ENCODE measurements at regions not wholly inside any gene's neighbourhood (a gene's known extent, or its start where the extent isn't known, plus 50 kb on each side); places are given as distances from the start of the nearest gene placed in this dataset.
"Not testable (repeated sequence)": the region's sequence is repeated elsewhere in the genome, so short reads cannot be mapped to it uniquely, and the experiment has no call there.

DNA sequence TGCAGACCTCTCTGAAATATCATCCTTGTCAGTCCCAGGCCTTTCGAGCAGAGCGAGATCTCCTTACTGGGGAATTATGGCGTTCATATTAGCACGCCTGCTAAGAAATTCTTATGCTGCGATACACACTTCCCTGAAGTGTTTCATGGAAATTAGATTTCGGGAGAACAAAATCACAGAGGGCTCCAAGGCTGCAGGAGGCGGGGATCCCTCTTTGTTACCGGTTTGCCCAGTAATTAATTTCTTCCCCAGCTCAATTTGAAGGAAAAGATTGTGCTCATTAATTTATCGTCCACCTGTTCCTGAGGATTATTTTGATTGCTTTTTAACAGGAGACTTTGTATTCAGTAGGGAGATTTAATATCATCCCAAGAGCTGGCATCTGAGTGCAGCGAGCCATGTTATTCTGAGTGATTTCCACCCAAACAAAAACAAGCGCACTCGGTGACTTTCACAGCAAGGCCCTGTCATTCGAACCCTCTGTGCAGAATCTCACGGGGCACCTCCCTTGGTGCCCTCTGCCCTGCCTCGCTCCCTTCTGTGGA lies 202.3 kb upstream of the GALNT2 start:
- Histone ChIP-seq H3K9me3 (no peaks in the 10 kb centered on the region), H3K36me3 (no peaks in the 10 kb centered on the region), H3K27me3 (no peaks in the 10 kb centered on the region), H3K4me3 (no peak overlapping the region), H3K4me1 (no peaks in the 10 kb centered on the region), H3K27ac (no peak overlapping the region)
- TF ChIP-seq, protein P1, sequence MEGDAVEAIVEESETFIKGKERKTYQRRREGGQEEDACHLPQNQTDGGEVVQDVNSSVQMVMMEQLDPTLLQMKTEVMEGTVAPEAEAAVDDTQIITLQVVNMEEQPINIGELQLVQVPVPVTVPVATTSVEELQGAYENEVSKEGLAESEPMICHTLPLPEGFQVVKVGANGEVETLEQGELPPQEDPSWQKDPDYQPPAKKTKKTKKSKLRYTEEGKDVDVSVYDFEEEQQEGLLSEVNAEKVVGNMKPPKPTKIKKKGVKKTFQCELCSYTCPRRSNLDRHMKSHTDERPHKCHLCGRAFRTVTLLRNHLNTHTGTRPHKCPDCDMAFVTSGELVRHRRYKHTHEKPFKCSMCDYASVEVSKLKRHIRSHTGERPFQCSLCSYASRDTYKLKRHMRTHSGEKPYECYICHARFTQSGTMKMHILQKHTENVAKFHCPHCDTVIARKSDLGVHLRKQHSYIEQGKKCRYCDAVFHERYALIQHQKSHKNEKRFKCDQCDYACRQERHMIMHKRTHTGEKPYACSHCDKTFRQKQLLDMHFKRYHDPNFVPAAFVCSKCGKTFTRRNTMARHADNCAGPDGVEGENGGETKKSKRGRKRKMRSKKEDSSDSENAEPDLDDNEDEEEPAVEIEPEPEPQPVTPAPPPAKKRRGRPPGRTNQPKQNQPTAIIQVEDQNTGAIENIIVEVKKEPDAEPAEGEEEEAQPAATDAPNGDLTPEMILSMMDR (IDR thresholded peaks at IDR 0.05), result no peak
- ATAC-seq (no peak), DNase-seq (no peak)
- intact Hi-C loops (cut with DNase I), result no loop called here

DNA sequence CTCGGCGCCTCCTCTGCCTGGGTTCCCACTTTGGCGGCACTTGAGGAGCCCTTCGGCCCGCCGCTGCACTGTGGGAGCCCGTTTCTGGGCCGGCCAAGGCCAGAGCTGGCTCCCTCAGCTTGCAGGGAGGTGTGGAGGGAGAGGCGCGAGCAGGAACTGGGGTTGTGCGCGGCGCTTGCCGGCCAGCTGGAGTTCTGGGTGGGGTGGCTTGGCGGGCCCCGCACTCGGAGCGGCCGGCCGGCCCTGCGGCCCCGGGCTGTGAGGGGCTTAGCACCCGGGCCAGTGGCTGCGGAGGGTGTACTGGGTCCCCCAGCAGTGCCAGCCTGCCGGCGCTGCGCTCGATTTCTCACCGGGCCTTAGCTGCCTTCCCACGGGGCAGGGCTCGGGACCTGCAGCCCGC lies 201.7 kb upstream of the GALNT2 start:
- ATAC-seq; H3K9me3 ChIP-seq; intact Hi-C loops (cut with DNase I); H3K27ac ChIP-seq; H3K4me3 ChIP-seq; H3K4me1 ChIP-seq; H3K36me3 ChIP-seq; DNase-seq; H3K27me3 ChIP-seq: not testable (repeated sequence)

DNA sequence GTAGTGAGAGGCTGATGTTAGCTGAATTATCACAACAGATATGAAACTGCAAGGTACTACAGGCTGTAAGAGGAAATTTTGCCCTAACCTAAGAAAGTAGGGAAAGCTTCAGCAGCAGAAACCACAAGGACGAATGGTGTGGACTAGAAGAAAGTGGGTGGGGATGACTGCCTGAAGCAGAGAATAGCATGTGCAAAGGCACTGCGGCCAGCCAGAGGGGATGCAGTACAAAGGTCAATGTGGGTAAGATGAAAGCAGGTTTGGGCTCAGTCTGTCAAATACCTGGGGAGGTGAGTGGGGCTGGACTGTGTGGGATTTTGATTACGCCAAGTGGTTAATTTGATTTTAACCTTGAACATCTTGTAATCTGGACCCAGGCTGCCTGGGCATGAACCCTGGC lies 199.3 kb upstream of the GALNT2 start:
- H3K27ac ChIP-seq, result no peak overlapping the region
- H3K4me3 ChIP-seq, result no peak overlapping the region
- DNase-seq (no peak), ATAC-seq (no peak)
- no peaks in the 10 kb centered on the region for H3K36me3 ChIP-seq
- no peaks in the 10 kb centered on the region for H3K9me3 ChIP-seq
- intact Hi-C loops (cut with DNase I), result no loop called here
- no peaks in the 10 kb centered on the region for H3K27me3 ChIP-seq
- no peaks in the 10 kb centered on the region for H3K4me1 ChIP-seq
- TF ChIP-seq, protein P1 (IDR thresholded peaks at IDR 0.05), result no peak

DNA sequence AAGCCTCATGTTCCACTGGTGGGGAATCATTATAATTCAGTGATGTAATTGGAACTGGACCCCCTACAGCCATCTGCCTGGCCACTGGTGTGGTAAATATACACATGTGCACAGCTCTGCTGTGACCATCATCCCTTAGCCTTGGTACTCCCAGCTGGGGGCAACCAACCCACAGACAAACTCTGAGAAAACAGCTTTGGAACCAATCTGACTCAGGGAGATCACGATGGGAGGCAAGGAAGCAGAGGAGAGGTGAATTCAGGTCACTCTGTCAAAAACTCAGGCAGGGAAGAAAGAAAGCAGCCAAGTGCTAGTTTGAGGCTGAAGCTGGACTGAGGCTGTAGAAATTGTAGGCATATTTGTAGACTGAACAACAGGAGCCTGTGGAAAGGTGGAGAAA lies 197.8 kb upstream of the GALNT2 start:
- no peaks in the 10 kb centered on the region for H3K36me3 ChIP-seq
- DNase-seq, result no peak
- no peak overlapping the region for H3K4me3 ChIP-seq
- no peaks in the 10 kb centered on the region for H3K27me3 ChIP-seq
- H3K9me3 ChIP-seq, result no peaks in the 10 kb centered on the region
- no peak for ATAC-seq
- H3K4me1 ChIP-seq, result no peaks in the 10 kb centered on the region
- intact Hi-C loops (cut with DNase I), result no loop called here
- TF ChIP-seq, protein P1 (IDR thresholded peaks at IDR 0.05), result no peak
- no peak overlapping the region for H3K27ac ChIP-seq

DNA sequence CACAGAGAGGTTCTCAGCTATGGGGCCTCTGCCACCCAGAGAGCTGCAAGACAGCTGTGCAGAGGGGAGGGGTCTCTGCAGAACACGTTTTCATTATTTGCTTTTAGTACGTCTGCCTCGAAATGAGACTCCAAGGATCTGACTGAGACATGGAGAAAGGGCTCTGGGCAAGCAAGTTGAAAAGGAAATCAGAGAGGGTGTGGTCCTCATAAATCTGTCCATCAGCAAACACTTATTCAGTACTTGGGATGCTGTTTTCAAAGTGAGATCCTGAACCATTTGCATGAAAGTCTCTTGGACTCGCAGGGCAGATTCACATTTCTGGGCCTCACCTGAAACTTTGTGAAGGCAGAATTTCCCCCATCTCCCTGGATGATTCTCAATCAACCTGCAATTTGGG lies 197.4 kb upstream of the GALNT2 start:
- no peaks in the 10 kb centered on the region for H3K36me3 ChIP-seq
- no peaks in the 10 kb centered on the region for H3K4me1 ChIP-seq
- ATAC-seq (no peak), DNase-seq (no peak)
- no peaks in the 10 kb centered on the region for H3K27me3 ChIP-seq
- no peak overlapping the region for H3K27ac ChIP-seq
- TF ChIP-seq, protein P1 (IDR thresholded peaks at IDR 0.05), result no peak
- no peak overlapping the region for H3K4me3 ChIP-seq
- intact Hi-C loops (cut with DNase I), result no loop called here
- no peaks in the 10 kb centered on the region for H3K9me3 ChIP-seq

DNA sequence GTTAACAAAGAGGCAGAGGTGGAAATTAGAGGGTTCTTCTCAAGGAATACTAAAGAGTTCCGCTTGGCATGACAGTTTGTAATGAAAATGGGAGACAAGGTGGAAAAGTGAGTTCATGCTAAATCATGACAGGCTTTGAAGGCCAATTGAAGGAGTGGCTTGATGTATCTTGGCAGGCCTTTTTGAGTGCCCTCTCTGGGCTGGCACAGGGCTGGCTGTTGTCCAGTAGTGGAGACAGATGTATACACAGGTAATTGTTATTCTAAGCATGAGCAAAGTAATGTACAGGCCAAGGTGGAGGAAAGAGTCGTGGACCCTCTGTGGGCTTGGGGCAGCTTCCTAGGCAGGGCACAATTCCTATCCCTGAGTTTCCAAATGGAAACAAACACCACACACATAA lies 196.7 kb upstream of the GALNT2 start:
- no peak for ATAC-seq
- Histone ChIP-seq H3K27ac (no peak overlapping the region), H3K4me1 (no peaks in the 10 kb centered on the region), H3K27me3 (no peaks in the 10 kb centered on the region), H3K9me3 (no peaks in the 10 kb centered on the region), H3K36me3 (no peaks in the 10 kb centered on the region), H3K4me3 (no peak overlapping the region)
- intact Hi-C loops (cut with DNase I), result no loop called here
- no peak for DNase-seq
- TF ChIP-seq, protein P1 (IDR thresholded peaks at IDR 0.05), result no peak
